GM12892 (cell line): ENCODE measurements at regions not wholly inside any gene's neighbourhood (a gene's known extent, or its start where the extent isn't known, plus 50 kb on each side); places are given as distances from the start of the nearest gene placed in this dataset.

Source experiments
- POLR2A ChIP-seq: IDR thresholded peaks from 2 replicates; pipeline ENCODE4 v1.6.1; 2011; ENCODE audit warnings: low read depth, low read length, control low read depth
- POLR2AphosphoS5 ChIP-seq: IDR thresholded peaks from 2 replicates; pipeline ENCODE4 v1.6.1; 2011; ENCODE audit warnings: low read depth, low read length, control low read depth
- TAF1 ChIP-seq: IDR thresholded peaks from 2 replicates; pipeline ENCODE4 v1.6.1; 2011; ENCODE audit warnings: low read depth, mild to moderate bottlenecking, control low read depth, low read length, borderline replicate concordance

DNA sequence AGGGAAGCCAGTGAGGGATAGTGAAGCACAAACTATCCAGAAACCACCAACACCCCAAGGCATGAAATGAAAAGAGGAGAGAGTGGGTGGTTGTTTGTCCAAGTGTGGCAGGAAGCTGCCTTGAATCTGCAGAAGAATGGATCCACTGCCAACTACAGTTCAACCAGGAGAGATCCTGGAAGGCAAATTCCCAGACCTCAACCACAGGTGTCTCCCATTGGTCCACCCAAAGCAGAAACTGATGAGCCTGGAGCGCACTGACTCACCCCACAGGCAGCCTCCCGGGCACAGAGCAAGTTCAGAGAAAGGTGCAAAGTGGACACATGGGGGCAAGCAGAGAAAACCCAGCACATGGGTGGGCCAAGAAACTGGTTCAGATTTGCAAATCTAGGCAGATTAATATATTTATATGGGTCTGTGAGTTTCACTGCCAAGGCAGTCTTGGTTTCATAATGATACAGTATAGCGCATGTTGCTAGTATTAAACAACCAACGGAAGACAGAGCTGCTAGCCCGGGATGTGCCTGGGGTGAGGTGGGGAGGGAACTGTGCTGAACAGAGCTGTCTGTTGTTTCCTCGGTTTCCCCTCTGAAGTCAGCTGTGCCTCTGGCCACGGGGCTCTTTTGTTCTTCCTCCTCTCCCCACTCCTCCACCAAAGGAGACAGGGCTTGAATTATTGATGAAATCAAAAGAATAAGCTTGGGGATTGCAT lies 416.2 kb upstream of the CCDC196 start:
- no peak for TF ChIP-seq POLR2A
- no peak for TF ChIP-seq POLR2AphosphoS5
- TF ChIP-seq TAF1, result no peak
